NT2/D1 (cell line): ENCODE measurements at regions not wholly inside any gene's neighbourhood (a gene's known extent, or its start where the extent isn't known, plus 50 kb on each side); places are given as distances from the start of the nearest gene placed in this dataset.

Source experiments
- SUZ12 ChIP-seq: IDR thresholded peaks from 2 replicates; pipeline ENCODE4 v1.6.1; 2011; ENCODE audit not compliant: insufficient read length, insufficient read depth; ENCODE audit errors: extremely low read depth
- YY1 ChIP-seq: IDR thresholded peaks from 2 replicates; pipeline ENCODE4 v1.6.1; 2011; ENCODE audit not compliant: insufficient read length, insufficient read depth

DNA sequence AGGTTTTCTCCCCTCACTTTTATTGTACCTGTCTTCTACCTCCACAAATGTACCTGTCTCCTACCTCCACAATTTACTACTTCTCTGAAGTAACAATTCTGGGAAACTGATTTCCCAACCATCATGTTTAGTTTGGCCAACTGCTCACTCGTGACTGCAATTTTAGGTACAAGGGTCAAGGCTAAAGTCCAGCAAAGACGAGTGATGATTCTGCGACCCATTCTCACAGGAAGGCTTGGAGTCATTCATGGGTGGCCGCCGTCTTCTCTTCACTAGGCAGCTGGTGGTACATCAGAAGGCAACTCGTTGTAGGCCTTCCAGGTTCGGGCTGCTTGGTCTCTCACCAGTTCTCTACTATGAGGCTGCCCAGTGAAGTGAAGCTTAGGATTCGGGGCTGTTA lies 483.8 kb upstream of the JARID2 start:
- TF ChIP-seq SUZ12: no peak
- TF ChIP-seq YY1: no peak
